ENCODE measurements at regions not wholly inside any gene's neighbourhood (a gene's known extent, or its start where the extent isn't known, plus 50 kb on each side); places are given as distances from the start of the nearest gene placed in this dataset.

- FAIRE-seq = no peak
- Histone ChIP-seq H3K27me3 (no peaks in the 10 kb centered on the region), H3K27ac (no peak overlapping the region), H3K9me3 (no peaks in the 10 kb centered on the region), H3K36me3 (no peaks in the 10 kb centered on the region), H3K4me1 (no peaks in the 10 kb centered on the region), H3K4me3 (no peak overlapping the region)
- no peak for DNase-seq
- WGBS, 2 donors = 79 to 82% methylated on average over 6 of the region's 6 CpGs
- no peak for ATAC-seq
- TF ChIP-seq, protein P1, sequence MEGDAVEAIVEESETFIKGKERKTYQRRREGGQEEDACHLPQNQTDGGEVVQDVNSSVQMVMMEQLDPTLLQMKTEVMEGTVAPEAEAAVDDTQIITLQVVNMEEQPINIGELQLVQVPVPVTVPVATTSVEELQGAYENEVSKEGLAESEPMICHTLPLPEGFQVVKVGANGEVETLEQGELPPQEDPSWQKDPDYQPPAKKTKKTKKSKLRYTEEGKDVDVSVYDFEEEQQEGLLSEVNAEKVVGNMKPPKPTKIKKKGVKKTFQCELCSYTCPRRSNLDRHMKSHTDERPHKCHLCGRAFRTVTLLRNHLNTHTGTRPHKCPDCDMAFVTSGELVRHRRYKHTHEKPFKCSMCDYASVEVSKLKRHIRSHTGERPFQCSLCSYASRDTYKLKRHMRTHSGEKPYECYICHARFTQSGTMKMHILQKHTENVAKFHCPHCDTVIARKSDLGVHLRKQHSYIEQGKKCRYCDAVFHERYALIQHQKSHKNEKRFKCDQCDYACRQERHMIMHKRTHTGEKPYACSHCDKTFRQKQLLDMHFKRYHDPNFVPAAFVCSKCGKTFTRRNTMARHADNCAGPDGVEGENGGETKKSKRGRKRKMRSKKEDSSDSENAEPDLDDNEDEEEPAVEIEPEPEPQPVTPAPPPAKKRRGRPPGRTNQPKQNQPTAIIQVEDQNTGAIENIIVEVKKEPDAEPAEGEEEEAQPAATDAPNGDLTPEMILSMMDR (IDR thresholded peaks at IDR 0.05) = no peak
- intact Hi-C loops (cut with DNase I) = no loop called here
Measured at GRCh38 chr11:130775306-130776060, 140.8 kb downstream of the SNX19 start.

- FAIRE-seq (no peak), DNase-seq (no peak), ATAC-seq (no peak)
- Histone ChIP-seq H3K36me3 (no peaks in the 10 kb centered on the region), H3K4me3 (no peak overlapping the region), H3K4me1 (no peaks in the 10 kb centered on the region), H3K27ac (no peak overlapping the region), H3K9me3 (no peaks in the 10 kb centered on the region), H3K27me3 (no peaks in the 10 kb centered on the region)
- TF ChIP-seq, protein P1 (IDR thresholded peaks at IDR 0.05) = no peak
- intact Hi-C loops (cut with DNase I) = no loop called here
Measured at GRCh38 chr11:130776061-130776419, 140.2 kb downstream of the SNX19 start.

GRCh38 chr11:130778026-130778425 is 138.3 kb downstream of the SNX19 start:
- WGBS, 2 donors = 85 to 89% methylated on average over 15 of the region's 15 CpGs
- Histone ChIP-seq H3K9me3 (no peaks in the 10 kb centered on the region), H3K27ac (no peak overlapping the region), H3K27me3 (no peaks in the 10 kb centered on the region), H3K36me3 (no peaks in the 10 kb centered on the region), H3K4me3 (no peak overlapping the region), H3K4me1 (no peaks in the 10 kb centered on the region)
- ATAC-seq (no peak), FAIRE-seq (no peak), DNase-seq (no peak)
- TF ChIP-seq, protein P1 (IDR thresholded peaks at IDR 0.05) = no peak
- intact Hi-C loops (cut with DNase I) = no loop called here

DNA sequence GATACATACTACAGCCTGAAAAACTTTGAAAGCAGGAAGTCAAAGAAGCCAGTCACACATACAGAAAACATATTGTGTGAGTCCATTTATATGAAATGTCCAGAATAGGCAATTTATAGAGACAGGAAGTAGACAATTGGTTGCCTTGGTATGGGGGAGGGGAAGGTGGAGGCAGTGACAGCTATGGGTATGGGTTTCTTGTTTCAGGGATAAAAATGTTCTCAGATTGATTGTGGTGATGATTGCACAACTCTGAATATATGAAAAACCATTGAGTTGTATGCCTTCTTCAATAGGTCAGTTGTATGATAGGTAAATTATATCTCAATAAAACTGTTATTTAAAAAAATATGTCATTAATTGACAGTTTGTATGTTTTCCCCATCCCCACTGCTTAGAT is 137.6 kb downstream of the SNX19 start:
- Histone ChIP-seq H3K36me3 (no peaks in the 10 kb centered on the region), H3K27me3 (no peaks in the 10 kb centered on the region), H3K4me1 (no peaks in the 10 kb centered on the region), H3K9me3 (no peaks in the 10 kb centered on the region), H3K27ac (no peak overlapping the region), H3K4me3 (no peak overlapping the region)
- FAIRE-seq (no peak), DNase-seq (no peak), ATAC-seq (no peak)
- intact Hi-C loops (cut with DNase I) = no loop called here
- TF ChIP-seq, protein P1 (IDR thresholded peaks at IDR 0.05) = no peak

DNA sequence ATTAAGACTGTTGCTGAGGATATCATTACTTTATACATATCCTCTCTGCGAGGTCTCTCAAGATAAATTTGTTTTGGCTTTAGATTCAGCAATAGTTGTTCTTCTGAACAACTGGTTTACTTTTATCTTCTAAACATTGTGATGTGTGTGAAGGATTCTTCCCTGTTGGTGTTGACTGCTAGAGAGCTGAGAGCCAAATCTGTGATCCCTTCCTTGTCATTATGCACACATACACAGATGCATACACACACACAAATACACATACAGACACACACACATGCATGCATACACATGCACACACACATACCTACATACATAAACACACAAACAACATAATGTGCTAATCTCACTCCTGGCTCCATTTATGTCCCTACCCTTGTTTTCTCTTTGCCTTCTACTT is 137.0 kb downstream of the SNX19 start:
- WGBS, 2 donors = 73 to 88% methylated on average over 1 of the region's 1 CpG
- FAIRE-seq (no peak), ATAC-seq (no peak), DNase-seq (no peak)
- no peaks in the 10 kb centered on the region for H3K36me3 ChIP-seq
- intact Hi-C loops (cut with DNase I) = no loop called here
- no peaks in the 10 kb centered on the region for H3K4me1 ChIP-seq
- H3K27ac ChIP-seq = no peak overlapping the region
- TF ChIP-seq, protein P1 (IDR thresholded peaks at IDR 0.05) = no peak
- no peaks in the 10 kb centered on the region for H3K9me3 ChIP-seq
- no peak overlapping the region for H3K4me3 ChIP-seq
- H3K27me3 ChIP-seq = no peaks in the 10 kb centered on the region
